ENCODE measurements at regions not wholly inside any gene's neighbourhood (a gene's known extent, or its start where the extent isn't known, plus 50 kb on each side); places are given as distances from the start of the nearest gene placed in this dataset.

DNA sequence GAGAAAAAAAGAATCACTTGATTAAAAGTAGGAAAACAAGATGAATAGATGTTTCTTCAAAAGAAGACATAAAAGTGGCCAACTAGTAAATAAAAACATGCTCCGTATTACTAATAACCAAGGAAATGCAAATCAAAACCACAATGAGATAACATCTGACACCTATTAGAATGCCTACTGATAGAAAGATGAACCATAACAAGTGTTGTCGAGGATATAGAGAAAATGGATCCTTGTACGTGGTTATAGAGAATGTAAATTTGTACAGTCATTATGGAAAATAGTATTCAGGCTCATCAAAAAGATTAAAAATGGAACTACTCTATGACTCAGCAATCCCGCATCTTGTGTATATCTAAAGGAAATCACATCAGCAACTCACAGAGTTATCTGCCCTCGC is 415.8 kb upstream of the SLITRK5 start:
- Histone ChIP-seq H3K27me3 (no peaks in the 10 kb centered on the region), H3K27ac (no peak overlapping the region), H3K4me3 (no peak overlapping the region), H3K4me1 (no peaks in the 10 kb centered on the region), H3K36me3 (no peaks in the 10 kb centered on the region), H3K9me3 (no peaks in the 10 kb centered on the region)
- ATAC-seq (ENCODE audit: low FRiP score in 2 of 2) (no peak), DNase-seq (no peak)
- TF ChIP-seq EP300 (IDR thresholded peaks at IDR 0.05) = no peak
- 87 to 91% methylated on average over 5 of the region's 5 CpGs for WGBS, 2 donors

DNA sequence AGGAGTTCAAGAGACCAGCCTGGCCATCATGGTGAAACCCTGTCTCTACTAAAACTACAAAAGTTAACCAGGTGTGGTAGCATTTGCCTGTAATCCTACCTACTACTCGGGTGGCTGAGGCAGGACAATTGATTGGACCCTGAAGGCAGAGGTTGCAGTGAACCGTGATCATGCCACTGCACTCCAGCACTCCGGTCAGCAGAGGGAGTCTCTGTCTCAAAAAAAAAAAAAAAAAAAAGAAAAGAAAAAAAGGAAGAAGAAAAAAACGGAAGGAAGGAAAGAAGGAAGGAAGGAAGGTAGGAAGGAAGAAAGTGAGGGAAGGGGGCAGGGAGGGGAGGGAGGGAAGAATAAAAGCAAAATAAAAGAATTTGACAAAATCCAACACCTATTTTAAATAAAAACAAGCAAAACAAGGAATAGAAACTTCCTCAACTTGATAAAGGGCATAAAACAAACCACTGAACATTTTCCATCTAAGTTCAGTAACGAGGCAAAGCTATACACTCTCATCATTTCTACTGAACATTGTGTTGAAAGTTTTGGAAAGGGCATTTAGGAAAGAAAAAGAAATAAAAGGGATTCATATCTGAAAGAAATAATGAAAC is 411.6 kb upstream of the SLITRK5 start:
- H3K27me3 ChIP-seq = no peaks in the 10 kb centered on the region
- DNase-seq (no peak), ATAC-seq (ENCODE audit: low FRiP score in 2 of 2) (no peak)
- no peak overlapping the region for H3K27ac ChIP-seq
- TF ChIP-seq, protein P1, sequence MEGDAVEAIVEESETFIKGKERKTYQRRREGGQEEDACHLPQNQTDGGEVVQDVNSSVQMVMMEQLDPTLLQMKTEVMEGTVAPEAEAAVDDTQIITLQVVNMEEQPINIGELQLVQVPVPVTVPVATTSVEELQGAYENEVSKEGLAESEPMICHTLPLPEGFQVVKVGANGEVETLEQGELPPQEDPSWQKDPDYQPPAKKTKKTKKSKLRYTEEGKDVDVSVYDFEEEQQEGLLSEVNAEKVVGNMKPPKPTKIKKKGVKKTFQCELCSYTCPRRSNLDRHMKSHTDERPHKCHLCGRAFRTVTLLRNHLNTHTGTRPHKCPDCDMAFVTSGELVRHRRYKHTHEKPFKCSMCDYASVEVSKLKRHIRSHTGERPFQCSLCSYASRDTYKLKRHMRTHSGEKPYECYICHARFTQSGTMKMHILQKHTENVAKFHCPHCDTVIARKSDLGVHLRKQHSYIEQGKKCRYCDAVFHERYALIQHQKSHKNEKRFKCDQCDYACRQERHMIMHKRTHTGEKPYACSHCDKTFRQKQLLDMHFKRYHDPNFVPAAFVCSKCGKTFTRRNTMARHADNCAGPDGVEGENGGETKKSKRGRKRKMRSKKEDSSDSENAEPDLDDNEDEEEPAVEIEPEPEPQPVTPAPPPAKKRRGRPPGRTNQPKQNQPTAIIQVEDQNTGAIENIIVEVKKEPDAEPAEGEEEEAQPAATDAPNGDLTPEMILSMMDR (IDR thresholded peaks at IDR 0.05) = no peak
- TF ChIP-seq POLR2A (IDR thresholded peaks at IDR 0.05) (no peak), POLR2AphosphoS5 (IDR thresholded peaks at IDR 0.05) (no peak), EP300 (IDR thresholded peaks at IDR 0.05) (no peak)
- no peak overlapping the region for H3K4me3 ChIP-seq
- H3K9me3 ChIP-seq = no peaks in the 10 kb centered on the region
- no peaks in the 10 kb centered on the region for H3K4me1 ChIP-seq
- H3K36me3 ChIP-seq = no peaks in the 10 kb centered on the region
- WGBS, 2 donors = 39 to 51% methylated on average over 5 of the region's 5 CpGs

DNA sequence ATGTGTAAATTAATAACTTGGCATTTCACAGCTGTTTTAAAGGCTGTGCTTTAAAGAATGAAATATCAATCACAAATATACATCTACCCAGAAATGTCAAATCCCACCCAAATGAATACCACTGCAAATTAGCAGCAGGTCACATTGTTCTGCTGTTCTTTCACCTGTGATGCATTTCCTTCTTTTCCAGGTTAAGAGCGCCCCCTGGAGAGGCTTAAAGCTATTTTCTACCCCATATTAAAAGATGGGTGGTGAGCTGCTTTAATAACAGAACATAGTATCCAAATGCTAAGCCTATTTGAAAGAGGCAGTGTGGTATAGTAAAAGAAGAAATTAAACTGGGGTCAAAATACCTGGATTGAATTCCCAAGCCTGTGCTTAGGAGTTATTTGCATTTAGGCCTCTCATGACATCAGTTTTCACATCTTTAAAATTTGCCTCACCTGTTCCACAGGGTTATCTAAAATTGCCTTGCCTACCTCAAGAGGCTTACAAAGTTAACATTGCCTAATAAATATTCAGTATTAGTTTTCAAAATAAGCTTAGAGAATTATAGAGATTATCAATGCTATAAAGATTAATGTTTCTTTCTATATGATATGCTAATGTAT is 396.9 kb upstream of the SLITRK5 start:
- no peak for ATAC-seq (ENCODE audit: low FRiP score in 2 of 2)
- DNase-seq = no peak

DNA sequence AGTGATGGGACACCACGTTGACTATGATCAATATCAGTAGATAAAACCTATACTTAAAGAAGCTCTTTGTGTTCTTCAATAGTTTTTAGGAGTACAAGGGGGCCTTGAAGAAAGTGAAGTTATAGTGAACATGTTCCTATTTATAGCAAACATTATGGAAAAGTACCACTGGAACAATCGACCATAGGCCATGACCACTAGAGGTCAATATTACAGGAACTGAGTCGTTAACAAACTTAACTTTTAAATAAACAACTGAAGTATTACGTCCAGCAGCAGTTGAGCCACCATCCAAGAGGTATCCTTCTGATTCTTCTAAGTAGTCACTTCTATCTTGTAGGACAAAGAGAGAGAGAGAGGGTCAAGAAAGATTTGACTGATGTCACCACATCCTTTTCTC is 391.0 kb upstream of the SLITRK5 start:
- 47 to 59% methylated on average over 4 of the region's 4 CpGs for WGBS, 2 donors
- Histone ChIP-seq H3K4me1 (no peaks in the 10 kb centered on the region), H3K27ac (no peak overlapping the region), H3K9me3 (no peaks in the 10 kb centered on the region), H3K27me3 (no peaks in the 10 kb centered on the region), H3K36me3 (no peaks in the 10 kb centered on the region), H3K4me3 (no peak overlapping the region)
- no peak for TF ChIP-seq POLR2AphosphoS5 (IDR thresholded peaks at IDR 0.05)
- TF ChIP-seq POLR2A (IDR thresholded peaks at IDR 0.05) = no peak
- no peak for TF ChIP-seq EP300 (IDR thresholded peaks at IDR 0.05)
- TF ChIP-seq, protein P1 (IDR thresholded peaks at IDR 0.05) = no peak
- DNase-seq = no peak
- ATAC-seq (ENCODE audit: low FRiP score in 2 of 2) = no peak

More for the DNA sequence above, 396.9 kb upstream of the SLITRK5 start:
- no peaks in the 10 kb centered on the region for H3K27me3 ChIP-seq
- whole genome bisulfite sequencing, 2 donors = 0% methylated on average over 1 of the region's 1 CpG
- H3K9me3 ChIP-seq = no peaks in the 10 kb centered on the region
- no peaks in the 10 kb centered on the region for H3K36me3 ChIP-seq
- H3K4me1 ChIP-seq = no peaks in the 10 kb centered on the region
- no peak overlapping the region for H3K27ac ChIP-seq
- H3K4me3 ChIP-seq = no peak overlapping the region
- TF ChIP-seq POLR2AphosphoS5 (IDR thresholded peaks at IDR 0.05) = no peak
- TF ChIP-seq, protein P1 (IDR thresholded peaks at IDR 0.05) = peak in 4 of 6 experiments; percentile 17 to 51 (median 34)

DNA sequence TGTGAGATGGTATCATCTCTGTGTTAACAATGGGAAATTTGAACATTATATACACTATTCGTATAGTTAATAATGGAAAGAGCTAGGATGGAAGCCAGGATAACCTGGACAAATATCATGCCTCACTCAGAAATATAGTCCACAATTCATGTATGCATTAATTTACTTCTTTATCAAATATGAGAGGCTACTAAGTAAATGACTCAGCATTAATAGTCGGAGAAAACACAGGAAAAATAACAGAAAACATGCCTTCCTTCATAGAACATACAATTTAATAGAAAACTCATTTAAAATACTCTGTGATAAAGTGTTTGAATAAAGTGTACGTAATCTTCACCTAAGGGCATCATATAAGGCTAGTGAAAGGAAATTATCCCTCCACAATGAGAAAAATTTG is 383.4 kb upstream of the SLITRK5 start:
- no peak for TF ChIP-seq POLR2A (IDR thresholded peaks at IDR 0.05)
- no peak for TF ChIP-seq POLR2AphosphoS5 (IDR thresholded peaks at IDR 0.05)
- no peak for TF ChIP-seq EP300 (IDR thresholded peaks at IDR 0.05)
- TF ChIP-seq, protein P1 (IDR thresholded peaks at IDR 0.05) = no peak
- 74 to 75% methylated on average over 3 of the region's 3 CpGs for WGBS, 2 donors
- Histone ChIP-seq H3K36me3 (no peaks in the 10 kb centered on the region), H3K27me3 (no peaks in the 10 kb centered on the region), H3K4me1 (no peaks in the 10 kb centered on the region), H3K4me3 (no peak overlapping the region), H3K9me3 (no peaks in the 10 kb centered on the region), H3K27ac (no peak overlapping the region)
- no peak for DNase-seq
- no peak for ATAC-seq (ENCODE audit: low FRiP score in 2 of 2)
